NCI-H1092 treated with DMSO at 0.1 percent for 48 hours (cell line): ENCODE measurements at regions not wholly inside any gene's neighbourhood (a gene's known extent, or its start where the extent isn't known, plus 50 kb on each side); places are given as distances from the start of the nearest gene placed in this dataset.

Experiments
- DNase-seq: peaks from one replicate; lab custom pipeline; 2025; lab: John Stamatoyannopoulos, UW

DNA sequence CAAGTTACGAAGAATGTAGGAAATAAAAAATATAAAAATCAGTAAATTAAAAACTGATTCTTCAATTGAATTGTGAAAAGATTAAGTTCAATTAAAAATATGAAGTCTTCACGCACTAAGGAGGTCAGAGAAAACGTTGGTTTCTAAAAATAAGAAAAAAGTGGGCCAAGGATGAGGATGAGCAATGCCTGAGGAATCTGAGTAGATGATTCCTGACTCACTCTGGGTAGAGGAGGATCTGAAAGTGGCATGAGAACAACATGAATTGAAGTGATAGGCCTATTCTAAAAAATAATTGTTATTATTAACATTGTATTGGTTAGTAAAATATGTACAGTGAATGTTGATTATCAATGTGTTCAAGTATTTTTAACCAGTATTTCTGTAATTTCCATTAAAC is 444.2 kb downstream of the GRIA2 start:
- DNase-seq = no peak

DNA sequence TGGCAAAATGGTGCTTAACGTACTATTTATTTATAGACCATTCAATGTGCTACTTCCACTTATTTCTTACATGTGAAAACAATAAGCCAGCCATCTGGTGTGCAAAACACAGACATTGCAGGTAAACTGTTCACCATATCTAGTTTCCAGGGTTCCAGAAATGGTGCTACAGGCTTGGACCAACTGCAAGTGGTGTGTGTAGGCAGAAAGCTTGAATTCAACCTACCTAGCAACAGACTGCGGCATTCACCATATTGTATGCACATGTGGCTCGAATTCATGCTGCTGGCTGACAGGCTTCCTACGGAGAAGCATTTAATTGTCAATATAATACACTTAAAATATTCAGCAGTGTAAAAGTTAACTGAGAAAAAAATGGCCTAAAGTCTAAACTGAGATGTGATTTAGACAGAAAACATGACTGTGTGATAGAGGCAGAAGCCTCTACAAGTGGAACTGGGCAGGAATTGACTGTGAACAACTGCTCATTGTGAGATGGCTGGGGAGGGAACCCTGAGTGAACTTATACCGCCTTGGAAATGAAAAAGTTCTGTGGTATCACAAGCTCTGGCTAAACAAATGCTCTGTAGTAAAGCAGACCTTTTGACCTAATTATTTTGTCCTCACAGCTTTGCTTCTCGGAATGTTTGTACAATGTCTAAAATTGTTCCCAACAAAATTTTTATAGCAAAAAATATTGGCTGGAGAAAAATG is 434.7 kb downstream of the GRIA2 start:
- no peak for DNase-seq

DNA sequence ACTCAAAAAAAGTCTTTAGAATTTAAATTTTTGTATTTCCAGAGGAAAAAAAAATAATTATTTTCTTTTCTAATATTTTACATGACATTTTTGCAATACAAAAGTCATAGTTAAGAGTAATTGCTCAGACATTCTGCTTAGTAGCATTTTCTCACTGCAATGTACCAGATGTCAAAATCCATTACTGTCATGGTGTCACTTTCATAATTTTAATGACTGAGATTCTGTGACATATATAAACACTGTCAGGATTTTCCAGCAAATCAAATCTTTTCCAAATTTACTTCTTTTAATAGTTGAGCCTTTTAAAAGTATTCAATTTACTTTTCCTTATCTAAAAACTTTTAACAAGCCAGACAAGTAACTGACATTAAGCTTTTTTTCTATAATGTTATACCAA is 422.7 kb downstream of the GRIA2 start:
- DNase-seq = no peak

DNA sequence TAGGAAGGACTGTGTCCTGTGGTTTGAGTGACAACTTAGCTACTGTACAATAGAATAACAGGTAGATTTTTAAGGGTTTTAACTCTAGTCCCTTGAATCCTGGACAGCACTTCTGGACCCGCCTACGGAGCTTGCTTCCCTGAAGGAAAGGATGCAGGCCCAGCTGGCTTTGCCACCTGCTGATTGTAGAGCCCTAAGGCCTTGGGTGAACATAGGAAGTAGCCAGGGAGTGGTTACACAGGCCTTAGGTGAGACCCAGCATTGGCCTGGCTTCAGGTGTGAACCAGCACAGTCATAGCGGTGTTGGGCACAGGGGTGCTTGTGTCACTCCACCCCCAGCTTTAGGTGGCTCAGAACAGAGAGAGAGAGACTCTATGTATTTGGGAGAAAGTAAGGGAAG is 413.5 kb downstream of the GRIA2 start:
- no peak for DNase-seq

DNA sequence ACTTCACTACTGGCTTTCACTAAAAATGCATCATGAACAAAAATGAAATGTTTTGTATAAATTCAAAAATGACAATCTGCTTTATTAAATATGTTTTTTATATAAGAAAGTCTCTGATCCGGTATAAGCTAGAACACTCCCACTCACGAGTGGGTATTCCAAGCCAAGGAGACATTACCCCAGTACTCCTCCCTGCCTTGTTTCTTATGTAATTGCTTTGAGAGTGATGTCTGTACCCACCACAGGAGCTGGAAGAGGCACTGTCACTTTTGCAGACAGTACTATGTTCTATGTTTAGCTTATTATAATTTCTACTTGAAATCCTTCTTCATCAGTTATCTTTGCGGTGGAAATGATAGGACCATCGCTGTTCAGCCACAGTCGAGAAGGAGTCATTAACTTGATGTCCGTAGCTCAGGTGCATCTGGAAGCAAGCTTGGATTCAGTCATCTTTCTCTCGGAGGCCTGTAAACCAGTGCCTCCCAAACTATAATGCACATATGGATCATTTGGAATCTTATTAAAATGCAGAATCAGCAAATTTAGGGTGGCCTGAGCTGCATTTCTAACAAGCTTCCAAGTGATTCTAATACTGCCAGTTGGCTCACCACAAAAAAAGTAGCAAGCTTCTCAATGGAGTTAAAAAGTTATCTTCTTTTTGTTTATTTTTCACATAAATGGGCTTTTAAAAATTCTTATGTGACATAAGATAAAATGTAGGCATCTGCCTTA is 396.4 kb downstream of the GRIA2 start:
- no peak for DNase-seq

DNA sequence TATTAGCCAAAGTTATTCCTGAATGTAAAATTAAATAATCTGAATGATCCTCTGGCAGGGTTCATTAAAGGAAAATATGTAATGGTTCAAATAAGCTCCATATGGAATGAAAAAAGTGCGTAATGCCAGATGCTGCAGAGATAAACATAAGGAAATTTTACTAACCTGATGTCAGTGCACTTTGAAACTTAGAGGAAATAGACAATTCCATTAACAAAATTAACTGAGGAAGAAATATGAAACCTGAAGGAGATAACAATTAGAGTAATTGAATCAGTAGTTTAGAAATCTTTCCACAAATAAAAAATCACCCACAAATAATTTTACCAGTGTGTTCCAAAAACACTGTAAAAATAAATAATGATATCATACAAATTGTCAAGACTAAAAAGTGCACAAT is 387.5 kb downstream of the GRIA2 start:
- no peak for DNase-seq

DNA sequence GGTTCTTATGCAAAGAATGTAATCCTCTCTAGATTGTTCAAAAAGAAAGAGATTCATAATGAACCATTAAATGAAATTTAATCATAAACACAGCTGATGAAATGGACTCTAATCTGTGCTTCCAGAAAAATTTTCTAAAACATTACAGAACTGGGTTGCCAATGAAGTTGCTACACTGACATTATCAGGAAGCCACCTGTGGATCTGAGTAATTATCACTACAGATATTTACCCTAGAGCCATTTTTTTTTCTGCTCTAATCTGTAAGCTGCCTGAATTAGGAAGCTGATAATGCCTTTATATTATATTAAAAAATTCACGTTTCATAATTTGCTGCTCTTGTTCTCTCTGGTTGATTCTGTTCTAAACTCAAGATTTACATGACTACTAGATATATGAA is 380.1 kb downstream of the GRIA2 start:
- no peak for DNase-seq

DNA sequence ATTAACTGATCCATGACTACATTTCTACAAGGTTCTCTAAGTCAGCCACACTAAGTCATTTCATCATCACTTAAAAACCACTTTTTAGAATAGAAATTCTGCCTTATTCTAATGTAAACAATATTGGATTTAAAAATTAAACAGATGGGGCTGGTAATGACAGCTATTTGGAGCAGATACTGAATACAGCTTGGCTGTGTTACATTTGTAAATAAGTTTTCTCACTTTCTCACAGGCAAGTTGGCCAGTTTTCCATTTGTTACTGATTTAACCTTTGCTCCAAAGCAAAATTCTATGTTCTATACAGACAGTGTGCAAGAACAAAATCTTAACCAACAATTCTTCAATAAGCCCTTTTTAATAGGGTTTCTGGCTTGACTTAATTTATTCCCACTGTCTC is 370.7 kb downstream of the GRIA2 start:
- DNase-seq = no peak

DNA sequence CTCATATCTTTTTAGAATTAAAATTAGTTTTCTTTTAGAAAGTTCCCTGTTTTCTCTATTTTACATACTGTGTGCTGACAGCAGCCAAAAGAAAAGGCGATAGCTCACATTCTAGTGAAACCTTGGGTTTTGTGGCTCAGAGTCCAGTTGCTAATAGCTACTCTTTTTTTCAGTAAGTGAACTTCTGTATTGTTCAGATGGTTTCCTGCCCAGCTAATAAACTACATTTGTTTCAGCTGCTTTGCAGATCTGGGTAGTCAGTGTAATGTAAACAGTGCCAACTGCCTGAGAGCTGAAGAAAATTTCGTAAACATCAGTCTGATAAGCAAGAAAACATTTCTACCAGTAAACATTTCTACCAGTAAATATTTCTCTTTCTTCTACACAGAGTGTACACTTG is 370.2 kb downstream of the GRIA2 start:
- no peak for DNase-seq

DNA sequence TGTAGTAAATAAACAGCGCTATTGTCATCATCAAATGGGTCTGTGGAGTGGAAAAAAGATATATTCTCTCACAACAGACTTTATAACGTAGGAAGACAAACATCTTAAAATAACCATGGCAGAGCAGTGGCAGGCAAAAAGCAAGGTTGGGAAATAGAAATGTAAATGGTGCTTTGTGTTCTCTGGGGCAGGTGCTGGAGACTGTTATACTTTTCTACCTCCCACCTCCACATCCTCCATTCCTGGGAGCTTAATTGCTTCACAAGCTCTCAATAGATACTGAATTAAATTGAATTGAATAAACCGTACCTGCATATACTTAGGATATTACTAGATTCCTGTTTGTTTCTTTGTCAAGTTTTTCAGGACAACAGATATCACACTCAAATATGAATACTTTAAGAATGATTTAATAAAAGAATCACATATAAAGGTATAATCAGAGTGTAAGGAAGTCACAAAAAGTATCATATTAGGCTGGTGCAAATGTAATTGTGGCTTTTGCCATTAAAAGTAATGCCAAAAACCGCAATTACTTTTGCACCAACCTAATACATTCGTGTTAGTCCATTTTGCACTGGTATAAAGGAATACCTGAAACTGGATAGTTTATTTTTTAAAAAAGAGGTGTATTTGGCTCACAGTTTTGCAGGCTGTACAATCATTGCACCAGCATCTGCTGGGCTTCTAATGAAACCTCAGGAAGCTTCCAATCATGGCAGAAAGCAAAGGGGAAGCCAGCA is 367.3 kb downstream of the GRIA2 start:
- DNase-seq = no peak

DNA sequence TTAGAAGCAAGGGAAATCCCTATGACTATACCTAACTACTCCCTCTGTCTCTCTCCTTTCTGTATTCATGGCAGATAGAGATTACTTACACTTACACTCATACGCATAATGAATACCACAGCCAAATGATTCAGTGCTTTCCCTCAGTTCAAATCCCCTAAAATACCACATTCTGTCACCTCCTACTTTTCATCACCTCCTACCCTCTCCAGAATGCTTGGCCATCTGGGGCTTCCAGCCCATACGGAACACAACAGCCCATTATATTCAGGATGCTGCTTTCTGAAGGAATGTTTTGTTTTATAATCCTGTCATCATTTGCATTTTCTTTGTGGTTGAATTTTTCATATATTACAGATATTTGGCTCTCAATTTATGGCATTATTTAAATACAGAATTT is 361.6 kb downstream of the GRIA2 start:
- DNase-seq = no peak

DNA sequence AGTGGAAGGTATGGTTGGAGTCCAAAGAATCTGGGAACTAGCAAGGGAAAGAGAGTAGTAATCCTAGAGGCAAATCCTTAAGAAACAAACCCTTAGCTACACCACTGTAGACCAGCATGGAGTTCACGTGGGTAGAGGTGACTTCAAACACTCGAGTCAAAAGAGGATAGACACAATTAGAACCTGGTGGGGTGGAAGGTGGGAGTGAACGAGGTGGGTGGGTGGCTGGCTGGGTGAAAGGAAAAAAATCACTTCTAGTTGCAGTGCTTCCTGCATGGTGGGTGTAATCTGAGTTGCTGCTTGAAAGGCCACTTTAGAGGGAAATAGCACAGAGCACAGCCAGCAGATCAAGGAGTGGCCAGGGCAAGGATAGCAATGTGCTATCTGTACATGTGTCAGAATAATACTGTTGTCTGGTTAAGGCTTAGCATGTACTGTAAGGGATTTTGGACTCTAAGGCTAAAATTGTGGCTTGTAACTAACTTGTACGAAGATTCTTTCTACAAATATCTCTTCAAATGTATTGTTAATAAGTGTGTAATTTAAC is 356.2 kb downstream of the GRIA2 start:
- DNase-seq = no peak

DNA sequence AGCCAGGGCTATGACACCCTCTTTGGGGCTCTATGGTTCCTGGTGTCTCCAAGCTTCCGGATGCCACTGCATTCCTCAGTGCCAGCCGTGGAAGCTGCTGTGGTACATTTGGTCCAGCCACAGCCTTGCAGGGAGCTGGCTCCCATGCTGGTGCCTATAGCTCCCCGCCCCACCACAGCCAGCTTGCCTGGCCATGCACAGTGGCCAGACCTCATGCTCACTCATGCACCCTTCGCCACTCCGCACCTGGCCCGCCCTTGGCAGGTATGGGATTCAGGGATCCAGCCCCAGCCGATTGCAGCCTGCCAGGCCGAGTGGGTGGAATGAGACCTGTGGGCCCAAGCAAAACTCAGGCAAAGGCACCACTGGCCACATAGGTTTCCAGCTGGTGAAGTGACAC is 354.8 kb downstream of the GRIA2 start:
- no peak for DNase-seq

DNA sequence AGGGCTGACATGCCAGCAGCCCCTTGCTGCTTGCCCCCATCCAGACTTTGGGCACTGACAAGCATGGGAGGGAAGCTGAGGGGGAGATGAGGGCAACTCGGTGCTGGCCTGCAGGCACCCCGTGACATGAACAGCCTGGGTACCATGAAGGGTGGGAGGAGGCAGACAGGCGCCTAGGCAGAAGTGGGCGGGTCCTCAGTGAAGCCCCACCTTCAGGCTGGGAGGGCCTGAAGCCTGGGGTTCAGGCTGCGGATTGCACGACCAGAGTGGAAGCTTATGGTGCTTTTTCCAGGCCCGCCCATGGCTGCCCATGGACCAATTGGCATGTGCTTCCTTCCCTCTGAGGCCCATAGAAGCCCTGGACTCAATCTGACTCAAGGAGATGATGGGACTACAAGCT is 354.1 kb downstream of the GRIA2 start:
- no peak for DNase-seq

DNA sequence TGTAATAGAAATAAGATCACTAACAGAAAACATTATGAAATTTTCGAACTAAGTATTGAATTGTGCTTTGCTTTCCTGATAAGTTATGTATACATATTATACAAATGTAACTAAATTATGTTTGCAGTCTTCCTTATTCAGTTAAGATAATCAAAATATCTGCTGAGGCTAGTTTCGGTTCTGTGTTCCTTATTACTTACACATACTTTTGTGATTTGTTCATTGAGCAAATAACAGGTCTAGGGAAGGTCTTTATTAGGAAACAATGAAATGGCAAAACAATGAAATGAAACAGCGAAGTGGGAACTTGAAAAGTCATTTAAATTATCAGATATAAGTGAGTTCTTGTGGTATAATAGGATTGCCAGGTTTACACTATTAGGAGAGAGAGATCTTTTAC is 352.4 kb downstream of the GRIA2 start:
- no peak for DNase-seq

DNA sequence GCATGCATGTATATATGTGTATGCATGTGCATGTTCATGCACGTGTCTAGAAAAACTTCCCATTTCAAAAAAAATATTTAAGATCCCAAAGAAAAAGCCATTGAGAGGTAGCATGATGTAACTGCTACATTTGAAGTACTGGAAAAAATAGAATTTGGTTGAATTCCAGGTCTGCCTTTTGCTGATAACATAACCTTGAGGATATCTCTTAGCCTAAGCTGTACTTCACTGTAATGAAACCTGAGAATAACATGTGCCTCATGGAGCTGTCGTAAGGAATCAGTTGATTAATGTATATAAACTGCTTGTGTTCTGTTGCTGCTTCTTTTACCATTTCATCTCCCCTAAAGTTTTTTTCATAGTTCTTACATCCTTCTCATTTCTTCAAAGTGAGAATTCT is 351.8 kb downstream of the GRIA2 start:
- no peak for DNase-seq

DNA sequence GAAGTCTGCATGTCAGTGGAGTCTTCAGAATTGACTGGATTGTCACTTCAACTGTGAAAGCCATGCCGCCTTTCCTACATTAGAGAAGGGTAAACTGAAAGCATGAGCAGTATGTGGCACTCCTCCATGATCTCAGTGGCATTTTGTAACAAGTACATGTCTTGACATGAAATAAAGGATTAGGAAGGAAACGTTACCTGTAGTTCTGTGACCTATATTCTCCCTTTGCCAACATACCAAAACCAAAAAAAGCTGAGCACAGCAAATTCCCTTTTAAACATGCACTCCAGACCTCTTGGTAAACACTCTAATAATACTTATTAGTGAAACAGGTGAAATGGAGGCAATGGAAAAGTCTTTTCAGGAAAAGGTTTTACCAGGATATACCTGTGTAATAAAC is 344.2 kb downstream of the GRIA2 start:
- DNase-seq = no peak

DNA sequence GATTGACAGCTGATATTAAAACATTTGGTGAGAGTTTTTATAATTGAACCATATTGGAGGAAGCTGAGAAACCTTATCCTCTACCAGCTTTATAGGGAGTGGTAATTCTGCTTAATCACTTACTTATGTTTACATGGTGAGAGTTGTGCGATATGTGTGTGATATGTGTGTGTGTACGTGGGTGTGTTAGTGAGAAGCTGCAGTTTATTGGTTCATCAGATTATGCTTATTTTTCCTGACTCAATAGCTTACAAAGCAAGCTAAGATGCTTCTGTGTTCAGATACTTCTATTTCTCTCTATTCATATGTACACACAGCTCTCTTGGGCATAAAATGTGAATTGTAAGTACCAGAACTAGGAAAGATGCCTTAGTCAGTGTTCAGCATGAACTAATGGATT is 343.7 kb downstream of the GRIA2 start:
- DNase-seq = no peak

DNA sequence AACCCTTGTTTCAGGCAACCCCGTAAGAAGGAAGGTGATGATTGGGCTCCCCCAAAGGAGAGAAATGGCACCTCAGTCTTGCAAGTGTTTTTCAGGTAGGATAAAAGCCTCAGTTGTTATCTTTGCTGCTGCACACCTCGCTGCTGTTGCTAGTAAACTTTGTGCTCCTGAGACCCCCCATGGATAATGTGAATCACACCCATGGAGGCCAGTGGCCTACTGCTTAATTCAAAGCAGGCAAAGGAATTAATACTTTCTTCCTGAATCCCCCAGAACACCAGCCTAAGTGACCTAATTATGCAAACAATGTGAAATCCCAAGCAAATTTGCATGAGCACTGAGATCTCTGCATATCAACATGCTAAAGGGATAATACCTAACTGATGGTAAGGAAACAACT is 337.5 kb downstream of the GRIA2 start:
- no peak for DNase-seq

DNA sequence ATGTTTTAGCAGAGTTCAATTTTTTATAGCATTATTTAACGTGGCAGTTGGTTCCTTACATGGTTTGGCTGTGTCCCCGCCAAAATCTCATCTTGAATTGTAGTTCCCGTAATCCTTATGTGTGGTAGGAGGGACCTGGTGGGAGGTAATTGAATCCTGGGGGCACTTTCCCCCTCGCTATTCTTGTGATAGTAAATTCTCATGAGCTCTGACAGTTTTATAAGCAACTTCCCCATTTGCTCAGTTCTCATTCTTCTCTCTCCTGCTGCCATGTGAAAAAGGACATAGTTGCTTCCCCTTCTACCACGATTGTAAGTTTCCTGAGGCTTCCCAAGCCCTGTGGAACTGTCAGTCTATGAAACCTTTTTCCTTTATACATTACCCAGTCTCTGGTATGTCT is 329.5 kb downstream of the GRIA2 start:
- DNase-seq = no peak

DNA sequence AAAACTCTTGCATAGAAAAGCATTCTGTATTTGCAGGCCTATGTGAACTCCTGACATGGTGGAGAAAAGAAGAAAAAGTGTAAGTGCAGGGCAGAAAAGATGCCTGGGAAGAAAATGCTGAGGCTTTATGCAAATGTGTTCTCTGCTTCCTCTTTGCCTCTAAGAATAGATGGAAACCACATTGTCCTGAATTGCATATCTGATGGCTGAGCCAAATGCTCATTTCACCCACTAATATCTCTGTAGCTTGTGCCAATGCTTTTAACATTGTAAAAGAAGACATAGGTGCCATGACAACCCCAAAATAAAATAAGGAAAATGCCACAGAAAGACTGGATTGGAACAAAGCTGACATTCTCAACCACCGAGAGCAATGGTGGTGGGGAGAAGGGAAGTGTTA is 307.4 kb downstream of the GRIA2 start:
- no peak for DNase-seq

DNA sequence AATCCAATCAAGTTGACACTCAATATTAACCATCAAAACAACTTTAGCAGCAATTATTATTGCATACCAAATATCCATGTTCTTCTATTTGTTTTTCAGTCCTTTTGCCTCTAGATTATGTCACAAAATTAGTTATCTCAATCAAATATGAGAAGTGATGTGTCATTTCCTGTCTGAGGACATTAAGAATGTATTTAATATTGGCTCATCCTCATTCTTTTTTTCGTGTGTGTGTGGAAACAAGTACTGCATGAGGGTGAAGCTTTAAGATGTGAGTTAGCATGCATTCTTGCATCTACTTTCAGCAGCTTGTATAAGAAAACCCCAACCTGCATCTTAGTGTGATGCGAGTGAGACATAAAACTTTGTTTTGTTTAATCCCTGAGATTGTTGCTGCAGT is 301.4 kb downstream of the GRIA2 start:
- DNase-seq = no peak

DNA sequence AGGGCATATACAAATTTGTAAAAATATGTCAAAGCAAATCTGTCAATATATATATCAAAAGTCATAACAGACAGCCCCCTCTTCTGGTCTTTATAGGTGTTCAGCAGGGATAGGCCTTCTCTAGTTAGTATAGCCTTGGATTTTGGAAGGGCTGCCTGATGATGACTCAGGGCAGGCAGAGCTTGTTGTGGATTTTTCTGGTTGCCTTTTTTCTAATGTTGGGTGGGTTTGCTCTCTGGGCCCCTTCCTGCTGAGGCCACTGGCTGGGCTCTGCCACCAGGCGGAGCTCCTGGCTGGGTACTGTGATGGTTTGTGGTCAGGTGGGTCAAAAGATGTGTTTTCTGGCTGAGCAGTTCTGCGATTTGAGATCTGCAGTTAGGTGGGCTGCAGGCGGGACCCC is 294.2 kb downstream of the GRIA2 start:
- DNase-seq = no peak
